Activated T-helper 2 cell treated with anti-CD3 and anti-CD28 coated beads, Interferon-gamma antibody, Interleukin-2, Interleukin-4, amounts not matched to agents 10 μg/mL and 5 μg/mL and 100 μg/mL, durations not matched to agents 14 hours and 24 hours and 36 hours (primary cell): ENCODE measurements at regions not wholly inside any gene's neighbourhood (a gene's known extent, or its start where the extent isn't known, plus 50 kb on each side); places are given as distances from the start of the nearest gene placed in this dataset.

ENCODE experiments used
- DNase-seq: peaks from one replicate; pipeline ENCODE4 v3.0.0; 2021; ENCODE audit warnings: low spot score
- H3K27ac Mint-ChIP-seq: one replicate; pipeline ENCODE4 v1.8.0; 2021; ENCODE audit warnings: mixed read lengths
- H3K27me3 Mint-ChIP-seq: one replicate; pipeline ENCODE4 v1.8.0; 2021; ENCODE audit warnings: low read depth, mixed read lengths
- H3K36me3 Mint-ChIP-seq: one replicate; pipeline ENCODE4 v1.8.0; 2021; ENCODE audit warnings: low read depth, mixed read lengths
- H3K4me1 Mint-ChIP-seq: one replicate; pipeline ENCODE4 v1.8.0; 2021; ENCODE audit warnings: low read depth, mixed read lengths
- H3K4me3 Mint-ChIP-seq: one replicate; pipeline ENCODE4 v1.8.0; 2021; ENCODE audit warnings: low read depth, mild to moderate bottlenecking, moderate library complexity, mixed read lengths
- H3K9me3 Mint-ChIP-seq: one replicate; pipeline ENCODE4 v1.8.0; 2021; ENCODE audit warnings: mixed read lengths
- intact Hi-C: fragments of 100-400 bp; cut with micrococcal nuclease; formaldehyde crosslinking; loops from one replicate; pipeline ENCODE4 v1.15.1; 2023

GRCh38 chr11:70841264-70841663, 411.1 kb downstream of the SHANK2 start:
- Mint-ChIP-seq H3K9me3 (no peaks in the 10 kb centered on the region), H3K27me3 (no peaks in the 10 kb centered on the region), H3K27ac (no peak overlapping the region), H3K4me3 (no peak overlapping the region), H3K4me1 (no peaks in the 10 kb centered on the region), H3K36me3 (no peaks in the 10 kb centered on the region)
- DNase-seq: no peak
- intact Hi-C loops: no loop called here

GRCh38 chr11:70842256-70842655, 410.1 kb downstream of the SHANK2 start:
- H3K27me3 Mint-ChIP-seq: no peaks in the 10 kb centered on the region
- no peaks in the 10 kb centered on the region for H3K36me3 Mint-ChIP-seq
- no peak overlapping the region for H3K4me3 Mint-ChIP-seq
- H3K27ac Mint-ChIP-seq: no peak overlapping the region
- H3K9me3 Mint-ChIP-seq: no peaks in the 10 kb centered on the region
- H3K4me1 Mint-ChIP-seq: no peaks in the 10 kb centered on the region
- DNase-seq: no peak
- intact Hi-C loops: no loop called here

- Mint-ChIP-seq H3K27ac (no peak overlapping the region), H3K4me1 (no peaks in the 10 kb centered on the region), H3K4me3 (no peak overlapping the region), H3K36me3 (no peaks in the 10 kb centered on the region), H3K27me3 (no peaks in the 10 kb centered on the region), H3K9me3 (no peaks in the 10 kb centered on the region)
- no peak for DNase-seq
- intact Hi-C loops: no loop called here
These were observed 409.7 kb downstream of the SHANK2 start for GRCh38 chr11:70842701-70843100.

- DNase-seq: no peak
- Mint-ChIP-seq H3K9me3 (no peaks in the 10 kb centered on the region), H3K27me3 (no peaks in the 10 kb centered on the region), H3K4me1 (no peaks in the 10 kb centered on the region), H3K36me3 (no peaks in the 10 kb centered on the region), H3K4me3 (no peak overlapping the region), H3K27ac (no peak overlapping the region)
- intact Hi-C loops: no loop called here
These were observed 408.5 kb downstream of the SHANK2 start for GRCh38 chr11:70843906-70844305.

- Mint-ChIP-seq H3K36me3 (no peaks in the 10 kb centered on the region), H3K27me3 (no peaks in the 10 kb centered on the region), H3K27ac (no peak overlapping the region), H3K4me1 (no peaks in the 10 kb centered on the region), H3K4me3 (no peak overlapping the region), H3K9me3 (no peaks in the 10 kb centered on the region)
- DNase-seq: no peak
- intact Hi-C loops: no loop called here
These were observed 408.0 kb downstream of the SHANK2 start for GRCh38 chr11:70844387-70844786.

- Mint-ChIP-seq H3K9me3 (no peaks in the 10 kb centered on the region), H3K27me3 (no peaks in the 10 kb centered on the region), H3K4me1 (no peaks in the 10 kb centered on the region), H3K27ac (no peak overlapping the region), H3K4me3 (no peak overlapping the region), H3K36me3 (no peaks in the 10 kb centered on the region)
- intact Hi-C loops: no loop called here
- DNase-seq: no peak
These were observed 406.8 kb downstream of the SHANK2 start for GRCh38 chr11:70845591-70846041.

GRCh38 chr11:70846781-70847655, 405.4 kb downstream of the SHANK2 start:
- Mint-ChIP-seq H3K9me3 (no peaks in the 10 kb centered on the region), H3K4me3 (no peak overlapping the region), H3K27me3 (no peaks in the 10 kb centered on the region), H3K36me3 (no peaks in the 10 kb centered on the region), H3K4me1 (no peaks in the 10 kb centered on the region), H3K27ac (no peak overlapping the region)
- no peak for DNase-seq
- intact Hi-C loops: no loop called here

GRCh38 chr11:70848243-70848750, 404.1 kb downstream of the SHANK2 start:
- Mint-ChIP-seq H3K27ac (no peak overlapping the region), H3K9me3 (no peaks in the 10 kb centered on the region), H3K4me3 (no peak overlapping the region), H3K4me1 (no peaks in the 10 kb centered on the region), H3K36me3 (no peaks in the 10 kb centered on the region), H3K27me3 (no peaks in the 10 kb centered on the region)
- DNase-seq: no peak
- intact Hi-C loops: no loop called here

- Mint-ChIP-seq H3K9me3 (no peaks in the 10 kb centered on the region), H3K4me1 (no peaks in the 10 kb centered on the region), H3K27me3 (no peaks in the 10 kb centered on the region), H3K4me3 (no peak overlapping the region), H3K36me3 (no peaks in the 10 kb centered on the region), H3K27ac (no peak overlapping the region)
- no peak for DNase-seq
- intact Hi-C loops: no loop called here
These were observed 403.3 kb downstream of the SHANK2 start for GRCh38 chr11:70849031-70849430.

- Mint-ChIP-seq H3K4me3 (no peak overlapping the region), H3K36me3 (no peaks in the 10 kb centered on the region), H3K4me1 (no peaks in the 10 kb centered on the region), H3K27ac (no peak overlapping the region), H3K27me3 (no peaks in the 10 kb centered on the region), H3K9me3 (no peaks in the 10 kb centered on the region)
- intact Hi-C loops: no loop called here
- DNase-seq: no peak
These were observed 401.1 kb downstream of the SHANK2 start for GRCh38 chr11:70851308-70851707.

GRCh38 chr11:70851907-70852306, 400.5 kb downstream of the SHANK2 start:
- Mint-ChIP-seq H3K4me3 (no peak overlapping the region), H3K27me3 (no peaks in the 10 kb centered on the region), H3K4me1 (no peaks in the 10 kb centered on the region), H3K9me3 (no peaks in the 10 kb centered on the region), H3K27ac (no peak overlapping the region), H3K36me3 (no peaks in the 10 kb centered on the region)
- no peak for DNase-seq
- intact Hi-C loops: no loop called here

GRCh38 chr11:70853068-70853769, 399.2 kb downstream of the SHANK2 start:
- H3K36me3 Mint-ChIP-seq: no peaks in the 10 kb centered on the region
- no peaks in the 10 kb centered on the region for H3K27me3 Mint-ChIP-seq
- no peaks in the 10 kb centered on the region for H3K9me3 Mint-ChIP-seq
- H3K4me3 Mint-ChIP-seq: no peak overlapping the region
- no peaks in the 10 kb centered on the region for H3K4me1 Mint-ChIP-seq
- DNase-seq: no peak
- intact Hi-C loops: no loop called here
- no peak overlapping the region for H3K27ac Mint-ChIP-seq

GRCh38 chr11:70853770-70854108, 398.6 kb downstream of the SHANK2 start:
- Mint-ChIP-seq H3K27ac (no peak overlapping the region), H3K27me3 (no peaks in the 10 kb centered on the region), H3K36me3 (no peaks in the 10 kb centered on the region), H3K4me3 (no peak overlapping the region), H3K4me1 (no peaks in the 10 kb centered on the region), H3K9me3 (no peaks in the 10 kb centered on the region)
- no peak for DNase-seq
- intact Hi-C loops: no loop called here
